NOMO-1 (cell line): ENCODE measurements at regions not wholly inside any gene's neighbourhood (a gene's known extent, or its start where the extent isn't known, plus 50 kb on each side); places are given as distances from the start of the nearest gene placed in this dataset.

ENCODE experiments used
- DNase-seq, 2 experiments: peaks; one replicate each; lab custom pipeline; 2025; ENCODE audit not compliant: unreplicated experiment in 2 of 2; lab: John Stamatoyannopoulos, UW

DNA sequence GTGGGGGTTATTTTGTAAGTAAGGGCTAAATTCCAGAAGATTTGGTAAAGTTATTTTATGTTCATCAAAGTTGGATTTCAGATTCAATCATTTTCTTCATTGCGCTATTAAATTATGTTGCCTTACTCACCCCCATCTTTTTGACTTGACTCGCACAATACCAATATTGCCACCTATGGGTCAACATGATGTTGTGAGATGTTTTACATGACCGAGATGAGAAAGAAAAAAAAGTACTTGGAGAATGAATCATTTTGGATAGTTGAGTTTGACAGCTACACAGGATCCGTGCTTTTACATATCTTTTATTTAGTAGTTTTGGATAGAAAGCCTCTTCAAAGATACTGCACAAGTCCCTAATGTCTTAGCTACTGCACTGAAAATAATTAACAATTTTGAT is 224.2 kb upstream of the EMCN start:
- DNase-seq: peak in 1 of 2 experiments; percentile 10

GRCh38 chr4:100739426-100739825 is 221.6 kb upstream of the EMCN start:
- DNase-seq: no peak

DNA sequence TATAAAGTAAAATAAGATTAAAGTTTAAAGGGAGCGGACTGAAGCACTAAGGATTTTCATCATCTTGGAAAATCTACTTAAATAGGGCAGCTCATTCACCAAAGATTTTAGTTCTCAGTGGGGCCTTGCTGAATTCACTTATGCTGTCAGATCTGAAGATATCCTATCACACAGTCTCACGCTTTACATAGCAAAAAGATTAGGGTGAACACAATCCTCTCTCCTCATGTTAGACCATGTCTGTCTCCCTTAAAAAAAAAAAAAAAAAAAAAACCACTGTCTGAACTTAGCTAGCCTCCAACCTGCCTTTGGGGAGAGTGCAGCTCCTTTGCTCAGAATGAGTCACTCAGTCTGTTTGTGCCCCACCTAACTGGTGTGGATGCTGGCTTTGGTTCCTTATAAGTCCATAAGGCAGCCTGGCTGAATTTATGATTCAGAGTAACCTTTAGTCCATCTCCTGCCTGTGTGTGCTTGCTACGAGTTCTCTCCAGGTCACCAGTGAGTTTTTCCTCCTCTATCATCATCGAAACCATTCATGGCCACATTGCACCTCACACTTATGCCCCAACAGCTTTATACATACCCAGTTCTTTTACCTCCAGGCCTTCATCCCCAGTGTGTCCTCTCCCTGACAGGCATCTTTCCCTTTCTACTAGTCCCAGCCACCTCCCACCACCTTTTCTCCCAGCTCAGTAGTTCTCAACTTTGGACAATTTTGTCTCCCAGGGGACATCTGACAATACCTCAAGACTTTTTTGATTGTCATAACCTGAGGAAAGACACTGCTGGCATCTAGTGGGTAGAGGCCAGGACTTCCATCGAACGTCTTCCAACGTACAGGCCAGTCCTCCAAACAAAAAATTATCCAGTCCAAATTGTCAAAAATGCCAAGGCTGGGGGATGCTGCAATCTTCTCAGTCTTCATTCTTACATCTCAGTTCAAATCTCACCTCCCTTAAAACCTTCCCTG is 220.7 kb upstream of the EMCN start:
- DNase-seq: no peak

DNA sequence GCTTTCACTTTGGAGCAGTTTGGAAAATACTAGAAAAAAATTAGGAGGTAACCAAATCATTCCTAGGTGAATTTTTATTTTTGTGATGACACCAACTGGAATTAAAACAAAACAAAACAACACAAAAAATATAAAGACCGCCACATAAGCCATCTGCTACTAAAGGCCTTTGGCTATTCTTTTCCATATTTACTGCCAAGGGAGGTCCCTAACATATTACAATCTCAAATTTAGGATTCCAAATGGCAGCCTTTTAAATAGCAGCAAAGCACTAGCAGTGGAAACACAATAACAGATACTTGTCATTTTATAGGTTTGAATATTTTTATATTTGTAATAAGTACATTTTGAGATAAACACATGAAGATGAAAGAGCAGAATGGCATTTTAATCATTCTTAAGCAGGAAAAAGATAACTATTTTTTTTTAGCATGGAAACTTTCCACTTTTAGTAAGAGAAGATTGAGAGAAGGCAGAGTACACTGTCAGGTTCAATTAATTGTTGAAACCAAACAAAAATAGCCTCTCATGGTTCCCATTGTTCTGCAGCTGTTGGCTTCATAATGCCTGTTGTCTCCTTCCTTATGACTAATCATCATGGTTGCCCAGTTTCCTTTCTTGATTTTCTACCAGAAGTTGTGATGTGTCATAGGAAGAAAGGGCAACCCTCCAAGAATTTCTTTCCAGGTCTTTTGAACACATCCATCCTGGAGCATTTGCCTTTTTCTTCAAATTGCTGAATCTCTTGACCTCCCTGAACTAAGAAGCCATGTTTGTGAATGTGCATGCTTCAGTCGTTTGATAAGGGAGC is 219.0 kb upstream of the EMCN start:
- no peak for DNase-seq

DNA sequence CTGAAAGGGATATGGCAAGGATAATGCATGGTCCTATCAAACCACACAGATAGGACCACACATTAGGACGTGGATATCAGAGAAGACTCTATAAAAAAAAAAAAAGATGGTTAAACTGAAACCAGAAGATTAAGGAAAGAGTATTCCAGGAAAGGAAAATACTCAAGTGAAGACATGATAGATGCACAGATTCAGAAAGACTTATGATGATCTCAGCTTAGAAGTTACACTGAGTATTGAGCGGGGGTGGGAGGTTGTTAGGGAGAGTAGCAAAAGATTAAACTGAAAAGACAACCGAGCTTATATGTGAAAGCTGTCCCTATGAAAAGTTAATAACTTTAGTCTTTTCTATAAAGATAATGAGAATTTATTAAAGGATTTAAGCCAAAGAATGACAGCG is 211.0 kb upstream of the EMCN start:
- no peak for DNase-seq

DNA sequence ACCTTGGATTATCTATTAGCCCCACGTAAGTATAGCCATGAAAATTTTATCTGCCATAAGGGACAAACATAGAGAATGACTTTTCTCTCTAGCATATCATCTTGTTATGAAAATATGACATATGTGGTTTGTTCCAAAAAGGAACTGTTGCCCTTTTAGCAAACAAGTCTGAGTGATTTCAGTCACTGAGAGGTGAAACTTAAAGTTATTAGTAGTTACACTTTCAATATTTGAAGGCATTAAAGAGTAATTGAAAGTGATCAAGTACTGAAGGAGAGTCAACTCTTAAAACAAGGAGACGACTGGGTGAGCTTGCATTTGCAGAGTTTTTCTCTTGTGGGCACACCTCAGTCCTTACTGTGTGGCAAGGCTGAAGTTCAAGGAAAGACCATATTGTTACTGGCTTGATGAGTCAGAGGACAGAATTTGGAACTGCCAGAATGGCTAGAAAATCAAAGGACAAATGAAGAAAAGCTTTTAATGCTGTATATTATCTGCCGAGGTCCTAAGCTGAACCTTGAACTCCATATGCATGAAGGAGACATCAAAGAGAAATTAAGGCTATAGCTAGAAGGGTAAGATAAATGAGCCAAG is 205.1 kb upstream of the EMCN start:
- DNase-seq: no peak

- no peak for DNase-seq
Observed at GRCh38 chr4:100722133-100722532, 204.3 kb upstream of the EMCN start.

- DNase-seq: no peak
Observed at GRCh38 chr4:100721490-100721889, 203.7 kb upstream of the EMCN start.

DNA sequence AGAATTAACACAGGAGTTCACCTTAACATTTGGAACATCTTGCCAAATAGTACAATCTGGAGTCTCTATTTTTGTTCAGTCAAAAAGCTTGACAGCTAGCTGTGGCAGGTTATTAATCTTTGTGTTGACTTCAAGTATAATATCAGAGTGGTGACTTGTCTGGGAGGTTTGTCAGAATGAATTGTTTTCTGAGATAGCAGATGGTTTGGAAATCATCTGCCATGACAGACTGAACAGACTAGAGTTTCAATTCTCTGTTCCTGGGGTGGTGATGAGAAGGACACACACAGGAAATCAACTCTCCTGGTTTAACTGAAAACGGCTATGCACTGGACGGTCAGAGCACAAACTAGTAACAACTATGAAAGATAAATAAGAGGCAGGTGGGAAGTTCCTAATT is 203.3 kb upstream of the EMCN start:
- DNase-seq: no peak

GRCh38 chr4:100716416-100716815 is 198.6 kb upstream of the EMCN start:
- no peak for DNase-seq

DNA sequence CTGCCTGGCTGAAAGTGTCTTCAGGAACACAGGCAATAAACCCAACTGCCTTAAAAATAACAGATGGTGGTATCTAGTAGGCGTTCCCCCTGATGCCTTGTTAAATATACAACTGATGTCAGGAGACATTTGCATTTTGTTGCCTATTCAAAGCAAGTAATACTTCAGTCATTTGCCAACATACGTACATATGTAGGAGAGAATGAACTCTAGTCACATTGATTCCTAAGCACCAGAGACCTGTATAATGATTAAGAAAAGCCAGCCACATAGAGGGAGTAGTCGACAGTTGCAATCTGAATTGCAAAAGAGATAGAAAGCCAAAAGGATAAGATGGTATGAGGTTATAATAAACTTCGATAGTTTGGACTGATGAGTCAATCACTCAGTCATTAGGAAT is 191.0 kb upstream of the EMCN start:
- DNase-seq: no peak

- DNase-seq: no peak
Observed at GRCh38 chr4:100707786-100708185, 190.0 kb upstream of the EMCN start.

GRCh38 chr4:100696531-100696930 is 178.7 kb upstream of the EMCN start:
- no peak for DNase-seq

DNA sequence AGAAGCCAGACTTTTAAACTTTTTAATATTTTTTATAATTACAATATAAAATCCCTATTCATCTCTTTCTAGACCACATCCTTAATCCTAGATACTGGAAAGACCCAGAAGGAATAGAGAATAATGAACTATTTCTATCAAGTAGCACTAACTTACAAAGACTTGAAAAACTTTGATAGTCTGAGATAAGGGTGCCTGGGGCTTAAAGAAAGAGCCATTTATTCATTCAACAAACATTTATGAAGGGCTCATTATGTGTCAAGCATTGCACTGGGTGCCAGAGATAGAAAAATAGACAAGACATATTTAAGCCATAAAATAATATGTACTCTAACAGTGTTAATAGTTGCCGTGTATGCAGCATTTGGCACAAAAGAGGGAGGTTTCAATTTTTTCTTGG is 178.0 kb upstream of the EMCN start:
- DNase-seq: no peak

DNA sequence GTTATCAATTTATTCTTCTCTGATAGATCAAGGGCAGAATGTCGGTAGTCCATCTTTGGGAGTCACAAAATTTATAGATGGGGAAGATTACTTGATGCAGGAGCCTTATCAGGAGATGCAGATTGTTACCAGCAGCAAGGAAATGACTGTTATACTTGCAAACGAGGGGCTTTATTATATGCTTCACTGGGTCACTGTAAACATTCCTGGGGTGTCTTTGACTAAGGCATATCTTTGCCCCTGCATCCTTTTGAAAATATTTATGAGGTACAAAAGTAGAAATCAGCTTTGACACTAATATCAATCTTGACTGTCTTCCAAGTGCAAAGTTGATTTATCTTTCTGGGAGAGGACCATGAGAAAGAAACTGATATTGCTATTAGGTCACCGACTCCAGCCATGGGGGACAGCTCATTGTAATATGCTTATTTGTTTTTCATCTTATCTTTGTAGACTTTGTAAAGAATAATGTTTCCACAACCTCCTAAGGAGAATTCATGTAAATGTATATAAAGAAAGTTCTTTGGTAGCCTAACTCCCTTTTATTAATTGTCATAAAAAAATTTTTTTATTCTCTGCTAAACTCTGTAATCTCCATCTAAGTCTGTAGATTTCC is 177.3 kb upstream of the EMCN start:
- no peak for DNase-seq

DNA sequence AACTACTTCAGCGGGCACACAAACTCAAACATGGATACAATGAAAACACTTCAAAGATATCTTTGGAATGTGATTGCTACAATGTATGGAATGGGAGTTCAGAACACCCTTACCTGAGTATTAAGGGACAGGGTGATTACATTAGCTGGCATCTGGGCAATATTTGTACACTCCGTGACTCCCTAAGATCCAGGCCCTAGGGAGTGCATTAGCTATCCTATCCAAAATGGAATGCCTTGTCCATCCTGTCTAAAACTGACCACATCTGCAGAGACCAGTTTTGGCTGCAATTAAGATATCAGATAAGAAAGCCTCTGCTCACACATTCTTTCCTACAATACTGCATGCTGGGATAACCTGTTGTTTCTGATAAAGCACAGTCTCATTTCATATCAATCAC is 176.6 kb upstream of the EMCN start:
- DNase-seq: no peak

- no peak for DNase-seq
Observed at GRCh38 chr4:100690812-100691211, 173.0 kb upstream of the EMCN start.

- no peak for DNase-seq
Observed at GRCh38 chr4:100688368-100688767, 170.5 kb upstream of the EMCN start.

DNA sequence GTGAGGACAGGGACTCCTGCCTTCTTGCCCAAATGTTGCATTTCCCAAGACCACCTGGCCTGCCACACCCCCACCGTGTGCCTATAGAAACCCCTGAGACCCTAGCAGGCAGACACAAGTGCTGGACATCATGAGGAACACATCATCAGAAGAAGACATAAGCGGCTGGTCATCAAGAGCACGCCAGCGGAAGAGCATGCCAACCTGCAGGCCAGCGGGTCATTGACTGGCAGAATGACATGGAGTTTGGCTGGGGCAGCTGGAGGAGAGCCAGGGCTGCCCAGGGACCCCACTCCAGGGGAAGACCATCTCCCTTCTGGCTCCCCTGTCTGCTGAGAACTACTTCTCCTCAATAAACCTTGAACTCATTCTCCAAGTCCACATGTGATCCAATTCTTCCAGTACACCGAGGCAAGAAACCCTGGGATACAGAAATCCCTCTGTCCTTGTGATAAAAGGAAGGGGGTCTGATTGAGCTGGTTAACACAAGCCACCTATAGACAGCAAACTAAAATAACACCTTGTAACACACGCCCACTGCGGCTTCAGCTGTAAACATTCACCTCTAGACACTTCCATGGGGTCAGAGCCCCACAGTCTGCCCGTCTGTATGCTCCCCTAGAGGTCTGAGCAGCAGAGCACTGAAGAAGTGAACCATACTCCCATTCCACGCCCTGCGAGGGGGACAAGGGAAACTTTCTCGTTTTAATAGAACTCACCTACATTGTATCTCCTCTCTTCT is 164.8 kb upstream of the EMCN start:
- no peak for DNase-seq

DNA sequence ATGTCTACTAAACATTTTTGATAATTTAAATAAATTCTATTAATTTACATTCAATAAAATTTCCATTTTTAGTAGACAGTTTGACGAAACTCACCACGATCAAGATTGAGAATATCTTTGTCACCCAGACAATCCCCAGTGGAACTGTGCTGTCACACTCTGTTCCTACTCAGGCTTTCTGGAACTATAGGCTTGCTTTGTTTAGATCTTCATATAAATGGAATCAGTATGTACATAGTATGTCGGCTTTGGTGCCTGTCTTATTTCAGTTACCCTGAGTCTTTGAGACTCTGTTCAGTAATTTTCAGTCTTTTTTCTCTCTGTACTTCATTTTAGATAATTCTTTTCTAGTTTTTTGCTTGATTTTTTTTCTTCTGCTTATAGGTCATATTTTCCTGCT is 163.5 kb upstream of the EMCN start:
- DNase-seq: no peak
